H1 (cell line): ENCODE measurements at regions not wholly inside any gene's neighbourhood (a gene's known extent, or its start where the extent isn't known, plus 50 kb on each side); places are given as distances from the start of the nearest gene placed in this dataset.

Experiments
- CTCF ChIA-PET: fragments of 300-600 bp; sonication (Branson Sonifier 250); formaldehyde crosslinking; loops from one replicate; lab custom pipeline; 2021; ENCODE audit not compliant: partially characterized antibody; lab: Charles Lee
- POLR2A ChIA-PET: fragments of 300-600 bp; sonication (Branson Sonifier 250); formaldehyde crosslinking; loops from one replicate; lab custom pipeline; 2021; ENCODE audit warnings: inconsistent platforms; ENCODE audit not compliant: partially characterized antibody; lab: Charles Lee
- DNase-seq, 2 experiments: peaks; one replicate each; pipeline versions ENCODE4 v3.0.0 to v3.0.0-alpha.2; 2010 to 2022; ENCODE audit warnings: low spot score in 2 of 2, low read depth in 1 of 2, mixed read lengths in 1 of 2
- FAIRE-seq: peaks from 2 replicates; lab custom pipeline; 2011; peaks lifted over from hg19 to GRCh38; lab: Jason Lieb, UNC
- H2AFZ ChIP-seq: 2 replicates; pipeline ENCODE4 v1.8.1; 2012; ENCODE audit warnings: low read length, inconsistent platforms
- H2AK5ac ChIP-seq: 2 replicates; pipeline ENCODE4 v1.6.1; 2013; ENCODE audit warnings: low read depth, low read length
- H2BK120ac ChIP-seq: replicated peaks from 2 replicates; pipeline ENCODE3; 2013; ENCODE audit warnings: low read depth, low read length, inconsistent platforms
- H2BK12ac ChIP-seq: 2 replicates; pipeline ENCODE4 v1.6.1; 2013; ENCODE audit warnings: low read depth, low read length
- H2BK15ac ChIP-seq: 2 replicates; pipeline ENCODE4 v1.6.1; 2013; ENCODE audit warnings: low read length
- H2BK20ac ChIP-seq: 2 replicates; pipeline ENCODE4 v1.6.1; 2013; ENCODE audit warnings: low read length
- H2BK5ac ChIP-seq: 2 replicates; pipeline ENCODE4 v1.6.1; 2013; ENCODE audit warnings: low read depth, low read length
- H3K14ac ChIP-seq: 2 replicates; pipeline ENCODE4 v1.6.1; 2013; ENCODE audit warnings: inconsistent platforms; ENCODE audit not compliant: insufficient read length
- H3K18ac ChIP-seq: 2 replicates; pipeline ENCODE4 v1.6.1; 2013; ENCODE audit warnings: low read length; ENCODE audit errors: extremely low read depth
- H3K23ac ChIP-seq: 2 replicates; pipeline ENCODE4 v1.6.1; 2013; ENCODE audit warnings: inconsistent platforms; ENCODE audit not compliant: insufficient read length
- H3K23me2 ChIP-seq: 2 replicates; pipeline ENCODE4 v1.6.1; 2013; ENCODE audit warnings: low read depth, low read length
- H3K27ac ChIP-seq: 2 replicates; pipeline ENCODE4 v1.6.1; 2011; ENCODE audit warnings: low read depth, low read length, inconsistent platforms
- H3K27me3 ChIP-seq, 4 experiments: replicated peaks in 1 of 4; 1 replicate in 1 of 4; 2 replicates in 3 of 4; pipeline versions ENCODE4 v1.6.1 to v1.8.1; 2011 to 2013; ENCODE audit warnings: low read length in 3 of 4, mild to moderate bottlenecking in 3 of 4, inconsistent platforms in 2 of 4, mixed read lengths in 2 of 4, moderate library complexity in 1 of 4; ENCODE audit not compliant: control insufficient read depth in 3 of 4, insufficient read depth in 3 of 4; ENCODE audit errors: extremely low read depth in 1 of 4
- H3K36me3 ChIP-seq, 4 experiments: 2 replicates each; pipeline versions ENCODE4 v1.6.1 to v1.8.1; 2011 to 2013; ENCODE audit warnings: mild to moderate bottlenecking in 4 of 4, low read length in 3 of 4, moderate library complexity in 2 of 4, control low read depth in 1 of 4, inconsistent platforms in 1 of 4; ENCODE audit not compliant: insufficient read depth in 4 of 4, control insufficient read depth in 2 of 4
- H3K4ac ChIP-seq: replicated peaks from 2 replicates; pipeline ENCODE3; 2013; ENCODE audit warnings: low read length, low read depth, mixed read lengths, inconsistent platforms; ENCODE audit not compliant: insufficient read length
- H3K4me1 ChIP-seq, 4 experiments: replicated peaks in 1 of 4; 1 replicate in 1 of 4; 2 replicates in 3 of 4; pipeline versions ENCODE4 v1.6.1 to v1.8.1; 2011 to 2013; ENCODE audit warnings: low read length in 3 of 4, inconsistent platforms in 2 of 4, mixed read lengths in 1 of 4; ENCODE audit not compliant: insufficient read depth in 4 of 4, control insufficient read depth in 3 of 4
- H3K4me2 ChIP-seq, 2 experiments: 2 replicates each; pipeline versions ENCODE4 v1.6.1 to v1.8.1; 2011 to 2013; ENCODE audit warnings: low read depth in 2 of 2, low read length in 2 of 2, control low read depth in 1 of 2, inconsistent platforms in 1 of 2, mild to moderate bottlenecking in 1 of 2; ENCODE audit not compliant: insufficient read depth in 1 of 2
- H3K4me3 ChIP-seq, 4 experiments: fragments of 200-600, 300-600 bp in 1 of 4; sonication (generic), shearing (Covaris generic), sonication (Bioruptor Twin) in 1 of 4; 2 replicates each; pipeline versions ENCODE4 v1.5.1 to v1.8.1; 2011 to 2016; ENCODE audit warnings: low read length in 4 of 4, low read depth in 3 of 4, control low read depth in 2 of 4, inconsistent platforms in 2 of 4, mild to moderate bottlenecking in 2 of 4, mixed read lengths in 1 of 4, moderate library complexity in 1 of 4; ENCODE audit not compliant: insufficient read depth in 2 of 4; ENCODE audit errors: extremely low read depth in 1 of 4
- H3K56ac ChIP-seq: replicated peaks from 2 replicates; pipeline ENCODE3; 2013; ENCODE audit warnings: low read depth, mild to moderate bottlenecking, mixed read lengths, low read length, inconsistent platforms; ENCODE audit not compliant: insufficient read length
- H3K79me1 ChIP-seq: 2 replicates; pipeline ENCODE4 v1.6.1; 2013; ENCODE audit warnings: low read depth, low read length, control low read depth
- H3K79me2 ChIP-seq, 2 experiments: 2 replicates each; pipeline versions ENCODE4 v1.6.1 to v1.8.1; 2012 to 2013; ENCODE audit warnings: low read length in 2 of 2, mild to moderate bottlenecking in 2 of 2, inconsistent platforms in 1 of 2; ENCODE audit not compliant: insufficient read depth in 2 of 2, control insufficient read depth in 1 of 2
- H3K9ac ChIP-seq, 4 experiments: replicated peaks in 1 of 4; 1 replicate in 1 of 4; 2 replicates in 3 of 4; pipeline versions ENCODE4 v1.6.1 to v1.8.1; 2011 to 2013; ENCODE audit warnings: low read depth in 3 of 4, low read length in 3 of 4, control low read depth in 2 of 4, mild to moderate bottlenecking in 2 of 4, moderate library complexity in 2 of 4, inconsistent platforms in 1 of 4; ENCODE audit errors: extremely low read depth in 1 of 4
- H3K9me3 ChIP-seq, 2 experiments: 2 replicates each; pipeline versions ENCODE4 v1.6.1 to v1.8.1; 2012 to 2013; ENCODE audit warnings: mild to moderate bottlenecking in 2 of 2, moderate library complexity in 2 of 2, control low read depth in 1 of 2, inconsistent platforms in 1 of 2, low read depth in 1 of 2, low read length in 1 of 2, mixed read lengths in 1 of 2; ENCODE audit not compliant: insufficient read depth in 2 of 2
- H4K20me1 ChIP-seq, 2 experiments: replicated peaks in 1 of 2; 2 replicates each; pipeline versions ENCODE3 to v1.8.1; 2011 to 2013; ENCODE audit warnings: inconsistent platforms in 2 of 2, low read length in 2 of 2, mild to moderate bottlenecking in 1 of 2; ENCODE audit not compliant: insufficient read depth in 2 of 2, control insufficient read depth in 1 of 2
- H4K5ac ChIP-seq: 2 replicates; pipeline ENCODE4 v1.6.1; 2013; ENCODE audit warnings: low read length, low read depth, mixed read lengths, inconsistent platforms; ENCODE audit not compliant: insufficient read length
- H4K8ac ChIP-seq: 2 replicates; pipeline ENCODE4 v1.8.0; 2013; ENCODE audit warnings: mild to moderate bottlenecking, moderate library complexity, low read length, inconsistent platforms; ENCODE audit not compliant: insufficient read depth; ENCODE audit errors: extremely low read depth
- H4K91ac ChIP-seq: replicated peaks from 2 replicates; pipeline ENCODE3; 2013; ENCODE audit warnings: low read length, mixed read lengths, inconsistent platforms; ENCODE audit not compliant: insufficient read length
- ASH2L ChIP-seq: fragments of 200-600, 300-600 bp; sonication (generic); IDR thresholded peaks from one replicate; pipeline ENCODE4 v1.7.1; 2017; ENCODE audit warnings: low read length
- ATF3 ChIP-seq: IDR thresholded peaks from 2 replicates; pipeline ENCODE4 v1.6.1; 2011; ENCODE audit warnings: low read depth, mild to moderate bottlenecking, low read length; ENCODE audit not compliant: insufficient read depth
- CBX5 ChIP-seq: fragments of 300-800, 300-1000 bp; sonication (generic); IDR thresholded peaks from 2 replicates; pipeline ENCODE4 v1.7.1; 2016; ENCODE audit warnings: antibody characterized with exemption, low read length, low read depth
- CHD1 ChIP-seq: IDR thresholded peaks from 2 replicates; pipeline ENCODE4 v1.6.1; 2012; ENCODE audit warnings: low read depth, low read length, improper control_type of control experiment
- GABPA ChIP-seq: IDR thresholded peaks from 2 replicates; pipeline ENCODE4 v1.6.1; 2011; ENCODE audit warnings: mild to moderate bottlenecking, low read length, moderate library complexity, borderline replicate concordance; ENCODE audit not compliant: insufficient read depth
- GTF2F1 ChIP-seq: IDR thresholded peaks from 2 replicates; pipeline ENCODE4 v1.6.1; 2012; ENCODE audit warnings: low read depth, low read length, improper control_type of control experiment, borderline replicate concordance
- POLR2A ChIP-seq, 2 experiments: IDR thresholded peaks; 1 replicate in 1 of 2; 2 replicates in 1 of 2; pipeline ENCODE4 v1.6.1; 2011; ENCODE audit warnings: low read depth in 2 of 2, low read length in 2 of 2, mild to moderate bottlenecking in 2 of 2; ENCODE audit errors: control extremely low read depth in 1 of 2
- POLR2AphosphoS5 ChIP-seq: IDR thresholded peaks from 2 replicates; pipeline ENCODE4 v1.6.1; 2011; ENCODE audit warnings: low read depth, low read length
- SIX5 ChIP-seq: IDR thresholded peaks from 2 replicates; pipeline ENCODE4 v1.6.1; 2011; ENCODE audit warnings: mild to moderate bottlenecking, low read depth, low read length
- TAF1 ChIP-seq: IDR thresholded peaks from 2 replicates; pipeline ENCODE4 v1.6.1; 2011; ENCODE audit warnings: mild to moderate bottlenecking, low read depth, low read length
- WGBS, 2 experiments: shearing (Covaris generic) in 1 of 2; methylation state at CpG; one replicate each; pipeline versions ENCODE4 v1.1.6 to v1.1.7; 2013 to 2015; ENCODE audit warnings: low lambda C conversion rate in 2 of 2, mixed read lengths in 2 of 2, inconsistent platforms in 1 of 2, low coverage in 1 of 2, missing lambda C conversion rate in 1 of 2; ENCODE audit not compliant: insufficient replicate concordance in 2 of 2, insufficient coverage in 1 of 2, insufficient read length in 1 of 2; ENCODE audit errors: extremely low coverage in 1 of 2, missing lambda C conversion rate in 1 of 2; 5-methylcytosine and 5-hydroxymethylcytosine counted together

- Histone ChIP-seq H3K18ac (no peak overlapping the region), H3K9ac (no peak overlapping the region), H3K79me1 (no peaks in the 10 kb centered on the region), H3K4ac (no peak overlapping the region), H4K20me1 (no peaks in the 10 kb centered on the region), H4K5ac (no peak overlapping the region), H3K36me3 (no peaks in the 10 kb centered on the region), H3K4me1 (0 out of 7 replicates have a peak, but pooled peaks cover 0 to 2% (median 0%) of the 10 kb centered on the region in 4 experiments), H3K23ac (no peak overlapping the region), H2BK15ac (no peak overlapping the region), H3K79me2 (no peaks in the 10 kb centered on the region), H2BK20ac (no peak overlapping the region), H3K9me3 (no peaks in the 10 kb centered on the region), H4K91ac (no peak overlapping the region), H2AK5ac (no peak overlapping the region), H3K4me2 (no peak overlapping the region), H3K23me2 (no peaks in the 10 kb centered on the region), H4K8ac (no peak overlapping the region), H2AFZ (no peak overlapping the region), H2BK120ac (no peak overlapping the region), H2BK12ac (no peak overlapping the region), H3K14ac (no peak overlapping the region), H3K27me3 (no peaks in the 10 kb centered on the region; a peak in 1 of 7 replicates), H3K4me3 (no peak overlapping the region), H3K27ac (no peak overlapping the region), H2BK5ac (no peak overlapping the region), H3K56ac (no peak overlapping the region)
- TF ChIP-seq GTF2F1 (no peak), TAF1 (no peak), ATF3 (no peak), SIX5 (no peak), CHD1 (no peak), POLR2AphosphoS5 (no peak), CBX5 (no peak), GABPA (no peak), ASH2L (no peak), POLR2A (IDR thresholded peaks at IDR 0.05; ENCODE audit: control extremely low read depth in 1 of 2, low read depth in 2 of 2, low read length in 2 of 2) (no peak)
- POLR2A ChIA-PET = interaction anchor here (0.7 kb wide), 1 partner anchor 497 kb away, joined by 3 read pairs; no protein-coding TSS in a partner anchor
- no peak for FAIRE-seq
- no peak for DNase-seq
- CTCF ChIA-PET = interaction anchor here (0.6 to 1.5 kb wide), 2 partner anchors 95 to 359 kb away, joined by 3 to 4 read pairs; no protein-coding TSS in a partner anchor
- 76% methylated on average over 1 of the region's 1 CpG; no CpG with 5 or more reads in 1 of the 2 experiments for WGBS, 2 experiments
Observed at GRCh38 chr2:118580651-118581050, 266.8 kb downstream of the EN1 start.
